Psoas muscle (tissue), 7 donors: ENCODE measurements at regions not wholly inside any gene's neighbourhood (a gene's known extent, or its start where the extent isn't known, plus 50 kb on each side); places are given as distances from the start of the nearest gene placed in this dataset.

Source experiments
- ATAC-seq, 4 donors: fragments of 200-7000 bp; cut with Tn5 transposase; one replicate each; pipeline ENCODE4 v1.9.1; 2020; ENCODE audit warnings: moderate library complexity in 3 of 4, mild to moderate bottlenecking in 2 of 4
- DNase-seq, 2 donors: peaks; one replicate each; pipeline ENCODE4 v3.0.0-alpha.2; 2020
- H3K27ac ChIP-seq: fragments of 200-600 bp; one replicate; pipeline ENCODE4 v1.8.0; 2022
- H3K27me3 ChIP-seq, 3 donors: fragments of 200-600 bp in 1 of 3; one replicate each; pipeline versions ENCODE4 v1.6.1 to v1.8.0; 2013 to 2022; ENCODE audit warnings: low read length in 2 of 3, mild to moderate bottlenecking in 2 of 3, moderate library complexity in 1 of 3; ENCODE audit not compliant: insufficient read depth in 3 of 3
- H3K36me3 ChIP-seq, 2 donors: fragments of 200-600 bp in 1 of 2; one replicate each; pipeline versions ENCODE4 v1.6.1 to v1.8.0; 2013 to 2022; ENCODE audit warnings: low read depth in 1 of 2, mild to moderate bottlenecking in 1 of 2, moderate library complexity in 1 of 2; ENCODE audit not compliant: insufficient read depth in 1 of 2
- H3K4me1 ChIP-seq: fragments of 200-600 bp; one replicate; pipeline ENCODE4 v1.8.0; 2022
- H3K4me3 ChIP-seq: fragments of 200-600 bp; one replicate; pipeline ENCODE4 v1.8.0; 2022; ENCODE audit warnings: mild to moderate bottlenecking
- H3K9me3 ChIP-seq: fragments of 200-600 bp; one replicate; pipeline ENCODE4 v1.8.0; 2022
- WGBS, 3 donors: extraction: QIAGEN DNeasy Blood & Tissue Kit; methylation state at CpG; one replicate each; pipeline versions ENCODE4 v1.1.6 to v1.1.7; 2013; 5-methylcytosine and 5-hydroxymethylcytosine counted together
- intact Hi-C, 2 donors: fragments of 100-400 bp; cut with DNase I; formaldehyde crosslinking; loops; one replicate each; pipeline versions ENCODE4 v1.11.0 to v1.14.2; 2022
- TF ChIP-seq, protein P1 (sequence below): fragments of 200-600 bp; IDR thresholded peaks from one replicate; pipeline ENCODE4 v1.8.0; 2022; ENCODE audit warnings: antibody characterized with exemption
- donor health status: healthy with polysubstance abuse.
- donor health status: DM: no; HTN: no; CAD: no; lungs with moderate emphysema.
- donor health status: Bipolar disorder and iron deficiency.
- donor health status: healthy.
- donor health status: DM: yes; HTN: yes; CAD: no.
- donor health status: DM: no; HTN: no; CAD: no.
- donor health status: DM: yes; HTN: yes; CAD: no.

GRCh38 chr3:153573481-153573880 is 411.5 kb downstream of the RAP2B start:
- 67 to 81% (median 75%) methylated on average over 2 of the region's 2 CpGs for WGBS, 3 donors
- DNase-seq, result no peak

DNA sequence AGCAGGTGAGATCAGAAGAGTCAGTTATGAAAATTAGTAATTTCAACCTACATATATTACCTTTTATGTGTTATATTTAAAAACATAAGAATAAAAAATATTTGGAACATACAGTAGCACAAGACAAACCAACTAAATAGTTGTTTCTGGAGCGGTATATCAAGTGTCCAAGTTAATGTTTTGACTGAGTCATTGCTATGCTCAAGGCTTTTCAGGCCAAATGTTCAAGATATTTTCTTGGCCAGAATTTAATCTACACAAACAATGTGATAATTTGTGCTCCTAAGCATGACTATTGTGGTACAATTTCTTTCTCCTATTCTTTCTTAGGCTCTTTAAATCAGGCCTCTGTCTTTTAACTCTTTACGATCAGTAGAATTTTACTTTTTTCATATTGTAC is 412.4 kb downstream of the RAP2B start:
- TF ChIP-seq, protein P1, sequence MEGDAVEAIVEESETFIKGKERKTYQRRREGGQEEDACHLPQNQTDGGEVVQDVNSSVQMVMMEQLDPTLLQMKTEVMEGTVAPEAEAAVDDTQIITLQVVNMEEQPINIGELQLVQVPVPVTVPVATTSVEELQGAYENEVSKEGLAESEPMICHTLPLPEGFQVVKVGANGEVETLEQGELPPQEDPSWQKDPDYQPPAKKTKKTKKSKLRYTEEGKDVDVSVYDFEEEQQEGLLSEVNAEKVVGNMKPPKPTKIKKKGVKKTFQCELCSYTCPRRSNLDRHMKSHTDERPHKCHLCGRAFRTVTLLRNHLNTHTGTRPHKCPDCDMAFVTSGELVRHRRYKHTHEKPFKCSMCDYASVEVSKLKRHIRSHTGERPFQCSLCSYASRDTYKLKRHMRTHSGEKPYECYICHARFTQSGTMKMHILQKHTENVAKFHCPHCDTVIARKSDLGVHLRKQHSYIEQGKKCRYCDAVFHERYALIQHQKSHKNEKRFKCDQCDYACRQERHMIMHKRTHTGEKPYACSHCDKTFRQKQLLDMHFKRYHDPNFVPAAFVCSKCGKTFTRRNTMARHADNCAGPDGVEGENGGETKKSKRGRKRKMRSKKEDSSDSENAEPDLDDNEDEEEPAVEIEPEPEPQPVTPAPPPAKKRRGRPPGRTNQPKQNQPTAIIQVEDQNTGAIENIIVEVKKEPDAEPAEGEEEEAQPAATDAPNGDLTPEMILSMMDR, result no peak
- Histone ChIP-seq H3K9me3 (no peaks in the 10 kb centered on the region), H3K4me3 (no peak overlapping the region), H3K4me1 (no peaks in the 10 kb centered on the region), H3K27ac (no peak overlapping the region), H3K36me3 (no peaks in the 10 kb centered on the region), H3K27me3 (no peaks in the 10 kb centered on the region)
- DNase-seq, result no peak
- intact Hi-C loops, result no loop called here
- WGBS, 3 donors, result 80 to 88% (median 82%) methylated on average over 2 of the region's 2 CpGs
- no peak for ATAC-seq

More at GRCh38 chr3:153573481-153573880, 411.5 kb downstream of the RAP2B start:
- Histone ChIP-seq H3K36me3 (no peaks in the 10 kb centered on the region), H3K9me3 (no peaks in the 10 kb centered on the region), H3K27ac (no peak overlapping the region), H3K4me3 (no peak overlapping the region), H3K4me1 (no peaks in the 10 kb centered on the region), H3K27me3 (no peaks in the 10 kb centered on the region)
- intact Hi-C loops, result no loop called here
- TF ChIP-seq, protein P1, result no peak
- ATAC-seq, result no peak

GRCh38 chr3:153577059-153577736 is 415.2 kb downstream of the RAP2B start:
- no peak for ATAC-seq
- TF ChIP-seq, protein P1, result no peak
- intact Hi-C loops, result no loop called here
- Histone ChIP-seq H3K27ac (no peak overlapping the region), H3K9me3 (no peaks in the 10 kb centered on the region), H3K4me3 (no peak overlapping the region), H3K36me3 (no peaks in the 10 kb centered on the region), H3K4me1 (no peaks in the 10 kb centered on the region), H3K27me3 (no peaks in the 10 kb centered on the region)
- DNase-seq, result no peak
- 61 to 68% (median 67%) methylated on average over 3 of the region's 3 CpGs for WGBS, 3 donors

DNA sequence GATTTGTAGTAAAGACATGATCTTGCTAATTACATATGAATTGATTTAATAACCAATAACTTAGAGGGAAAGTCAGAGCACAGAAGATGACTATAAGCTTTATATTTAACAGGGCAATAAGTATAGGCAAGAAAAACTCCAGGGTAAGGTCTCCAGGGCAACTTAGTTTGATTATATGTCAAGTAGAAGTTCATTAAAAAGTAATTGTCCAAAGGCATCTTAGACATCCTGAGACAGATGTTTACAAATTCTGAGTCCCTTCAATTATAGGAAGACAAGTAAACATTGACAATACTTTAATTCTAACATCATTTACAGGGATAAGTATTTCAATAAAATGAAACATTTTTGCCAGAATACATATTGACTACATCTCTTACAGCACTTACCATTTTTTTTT is 416.0 kb downstream of the RAP2B start:
- Histone ChIP-seq H3K27me3 (no peaks in the 10 kb centered on the region), H3K4me1 (no peaks in the 10 kb centered on the region), H3K27ac (no peak overlapping the region), H3K9me3 (no peaks in the 10 kb centered on the region), H3K36me3 (no peaks in the 10 kb centered on the region), H3K4me3 (no peak overlapping the region)
- DNase-seq (no peak), ATAC-seq (no peak)
- intact Hi-C loops, result no loop called here
- TF ChIP-seq, protein P1, result no peak

DNA sequence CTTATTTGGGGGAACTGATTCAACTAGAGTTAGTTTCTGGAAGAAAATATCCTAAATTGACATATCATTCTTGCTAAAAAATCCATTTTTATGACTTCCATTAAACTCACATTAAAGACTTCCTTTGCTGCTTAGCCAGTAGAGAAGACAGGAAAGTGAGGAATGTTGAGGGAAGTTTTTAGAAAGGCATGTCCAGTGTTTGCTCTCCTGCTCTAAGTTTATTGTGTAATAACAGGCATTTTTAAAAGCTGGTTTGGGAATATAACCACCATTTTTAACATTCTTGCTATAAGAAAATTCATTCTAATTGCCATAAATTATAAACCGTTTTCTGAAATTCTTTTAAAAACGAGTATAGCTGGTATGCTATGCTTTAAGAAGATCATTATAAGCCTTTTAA is 428.0 kb downstream of the RAP2B start:
- ATAC-seq (no peak), DNase-seq (no peak)
- TF ChIP-seq, protein P1, result no peak
- WGBS, 3 donors, result 43 to 56% (median 47%) methylated on average over 2 of the region's 2 CpGs
- Histone ChIP-seq H3K4me1 (no peaks in the 10 kb centered on the region), H3K27ac (no peak overlapping the region), H3K9me3 (no peaks in the 10 kb centered on the region), H3K27me3 (no peaks in the 10 kb centered on the region), H3K4me3 (no peak overlapping the region), H3K36me3 (no peaks in the 10 kb centered on the region)
- intact Hi-C loops, result no loop called here
